ENCODE measurements at regions not wholly inside any gene's neighbourhood (a gene's known extent, or its start where the extent isn't known, plus 50 kb on each side); places are given as distances from the start of the nearest gene placed in this dataset.

DNA sequence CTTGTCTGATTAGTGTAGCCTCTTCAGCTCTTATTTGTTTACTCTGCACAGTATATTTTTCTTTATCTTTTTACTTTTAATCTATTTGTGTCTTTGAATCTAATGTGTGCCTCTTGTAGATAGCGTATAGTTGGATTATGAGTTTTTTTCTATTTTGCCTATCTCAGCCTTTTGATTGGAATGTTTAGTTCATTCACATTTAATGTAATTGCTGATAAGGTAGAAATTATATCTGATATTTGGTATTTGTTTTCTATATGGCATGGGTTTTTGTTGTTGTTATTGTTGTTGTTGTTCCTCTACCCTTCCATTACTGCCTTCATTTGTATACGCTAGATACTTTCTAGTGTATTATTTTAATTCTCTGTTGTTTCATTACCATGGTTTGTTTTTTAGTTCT lies 131.7 kb upstream of the GRIK3 start:
- no peaks in the 10 kb centered on the region for H3K27me3 ChIP-seq (replicated peaks; ENCODE audit: control insufficient read depth, insufficient read depth, low read length)
- Mint-ChIP-seq H3K27me3 (ENCODE audit: insufficient read depth, unreplicated experiment) (peaks cover 15% of the 10 kb centered on the region), H3K4me3 (ENCODE audit: unreplicated experiment) (no peak overlapping the region), H3K9me3 (ENCODE audit: unreplicated experiment) (no peaks in the 10 kb centered on the region), H3K36me3 (ENCODE audit: insufficient read depth, unreplicated experiment) (peaks cover 4% of the 10 kb centered on the region), H3K4me1 (ENCODE audit: low read depth, unreplicated experiment) (no peaks in the 10 kb centered on the region), H3K27ac (ENCODE audit: unreplicated experiment) (no peak overlapping the region)
- BruUV-seq (replicated peaks): no TSS peak
- no peaks in the 10 kb centered on the region for H3K4me1 ChIP-seq
- no peaks in the 10 kb centered on the region for H3K36me3 ChIP-seq (ENCODE audit: control insufficient read depth, insufficient read depth, low read length)
- no peak for DNase-seq
- H3K4me3 ChIP-seq (ENCODE audit: low read depth, low read length): no peak overlapping the region
- H3K9me3 ChIP-seq: no peaks in the 10 kb centered on the region
- TF ChIP-seq, protein P1, sequence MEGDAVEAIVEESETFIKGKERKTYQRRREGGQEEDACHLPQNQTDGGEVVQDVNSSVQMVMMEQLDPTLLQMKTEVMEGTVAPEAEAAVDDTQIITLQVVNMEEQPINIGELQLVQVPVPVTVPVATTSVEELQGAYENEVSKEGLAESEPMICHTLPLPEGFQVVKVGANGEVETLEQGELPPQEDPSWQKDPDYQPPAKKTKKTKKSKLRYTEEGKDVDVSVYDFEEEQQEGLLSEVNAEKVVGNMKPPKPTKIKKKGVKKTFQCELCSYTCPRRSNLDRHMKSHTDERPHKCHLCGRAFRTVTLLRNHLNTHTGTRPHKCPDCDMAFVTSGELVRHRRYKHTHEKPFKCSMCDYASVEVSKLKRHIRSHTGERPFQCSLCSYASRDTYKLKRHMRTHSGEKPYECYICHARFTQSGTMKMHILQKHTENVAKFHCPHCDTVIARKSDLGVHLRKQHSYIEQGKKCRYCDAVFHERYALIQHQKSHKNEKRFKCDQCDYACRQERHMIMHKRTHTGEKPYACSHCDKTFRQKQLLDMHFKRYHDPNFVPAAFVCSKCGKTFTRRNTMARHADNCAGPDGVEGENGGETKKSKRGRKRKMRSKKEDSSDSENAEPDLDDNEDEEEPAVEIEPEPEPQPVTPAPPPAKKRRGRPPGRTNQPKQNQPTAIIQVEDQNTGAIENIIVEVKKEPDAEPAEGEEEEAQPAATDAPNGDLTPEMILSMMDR (IDR thresholded peaks at IDR 0.05; ENCODE audit: insufficient read depth in 1 of 2, low read depth in 1 of 2, low read length in 1 of 2, severe bottlenecking in 1 of 2, unreplicated experiment in 1 of 2): no peak
- ChIA-PET CTCF (no interaction called here), POLR2A (no interaction called here)
- intact Hi-C loops (cut with micrococcal nuclease; ENCODE audit: unreplicated experiment): no loop called here

DNA sequence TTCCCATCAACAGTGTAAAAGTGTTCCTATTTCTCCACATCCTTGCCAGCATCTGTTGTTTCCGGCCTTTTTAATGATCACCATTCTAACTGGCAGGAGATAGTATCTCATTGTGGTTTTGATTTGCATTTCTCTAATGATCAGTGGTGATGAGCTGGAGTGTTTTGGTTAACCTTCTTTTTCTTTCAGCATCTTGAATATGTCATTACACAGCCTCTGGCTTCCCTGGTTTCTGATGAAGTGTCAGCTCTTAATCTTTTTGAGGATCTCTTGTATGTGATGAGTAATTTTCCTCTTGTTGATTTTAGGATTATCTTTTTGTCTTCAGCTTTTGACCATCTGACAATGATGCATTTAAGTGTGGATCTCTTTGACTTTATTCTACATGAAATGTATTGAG lies 133.2 kb upstream of the GRIK3 start:
- Mint-ChIP-seq H3K27me3 (ENCODE audit: insufficient read depth, unreplicated experiment) (peaks cover 15% of the 10 kb centered on the region), H3K27ac (ENCODE audit: unreplicated experiment) (no peak overlapping the region), H3K36me3 (ENCODE audit: insufficient read depth, unreplicated experiment) (peaks cover 4% of the 10 kb centered on the region), H3K4me3 (ENCODE audit: unreplicated experiment) (no peak overlapping the region), H3K9me3 (ENCODE audit: unreplicated experiment) (no peaks in the 10 kb centered on the region), H3K4me1 (ENCODE audit: low read depth, unreplicated experiment) (no peaks in the 10 kb centered on the region)
- TF ChIP-seq, protein P1 (IDR thresholded peaks at IDR 0.05; ENCODE audit: insufficient read depth in 1 of 2, low read depth in 1 of 2, low read length in 1 of 2, severe bottlenecking in 1 of 2, unreplicated experiment in 1 of 2): no peak
- Histone ChIP-seq H3K4me3 (ENCODE audit: low read depth, low read length) (no peak overlapping the region), H3K27me3 (replicated peaks; ENCODE audit: control insufficient read depth, insufficient read depth, low read length) (no peaks in the 10 kb centered on the region), H3K36me3 (ENCODE audit: control insufficient read depth, insufficient read depth, low read length) (no peaks in the 10 kb centered on the region), H3K4me1 (no peaks in the 10 kb centered on the region), H3K9me3 (no peaks in the 10 kb centered on the region)
- DNase-seq: no peak
- intact Hi-C loops (cut with micrococcal nuclease; ENCODE audit: unreplicated experiment): no loop called here
- POLR2A ChIA-PET: no interaction called here
- CTCF ChIA-PET: no interaction called here
- BruUV-seq (replicated peaks): no TSS peak

DNA sequence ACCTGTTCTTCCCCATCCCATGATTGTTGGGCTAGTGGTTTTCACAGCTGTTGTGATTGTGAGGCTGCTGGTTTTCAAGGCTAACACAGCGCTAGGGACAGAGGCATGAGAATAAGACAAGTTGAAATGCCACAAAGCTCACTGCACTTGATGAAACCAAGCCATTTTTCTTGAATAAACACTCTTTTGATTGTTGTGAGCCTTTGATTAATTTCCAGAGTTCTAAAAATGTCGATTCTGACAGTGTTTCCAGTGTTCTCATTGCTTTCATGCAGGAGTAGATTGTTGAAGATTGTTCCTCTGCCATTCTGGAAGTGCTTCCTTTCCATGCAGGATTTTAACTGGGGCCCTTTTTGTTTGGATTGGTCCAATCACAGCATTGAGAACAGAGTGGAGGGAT lies 134.9 kb upstream of the GRIK3 start:
- H3K4me3 Mint-ChIP-seq (ENCODE audit: unreplicated experiment): no peak overlapping the region
- Histone ChIP-seq H3K4me1 (no peaks in the 10 kb centered on the region), H3K4me3 (ENCODE audit: low read depth, low read length) (no peak overlapping the region), H3K9me3 (no peaks in the 10 kb centered on the region), H3K36me3 (ENCODE audit: control insufficient read depth, insufficient read depth, low read length) (no peaks in the 10 kb centered on the region), H3K27me3 (replicated peaks; ENCODE audit: control insufficient read depth, insufficient read depth, low read length) (no peaks in the 10 kb centered on the region)
- H3K4me1 Mint-ChIP-seq (ENCODE audit: low read depth, unreplicated experiment): no peaks in the 10 kb centered on the region
- H3K27me3 Mint-ChIP-seq (ENCODE audit: insufficient read depth, unreplicated experiment): peaks cover 19% of the 10 kb centered on the region
- intact Hi-C loops (cut with micrococcal nuclease; ENCODE audit: unreplicated experiment): no loop called here
- ChIA-PET CTCF (no interaction called here), POLR2A (no interaction called here)
- TF ChIP-seq, protein P1 (IDR thresholded peaks at IDR 0.05; ENCODE audit: insufficient read depth in 1 of 2, low read depth in 1 of 2, low read length in 1 of 2, severe bottlenecking in 1 of 2, unreplicated experiment in 1 of 2): no peak
- BruUV-seq (replicated peaks): no TSS peak
- H3K9me3 Mint-ChIP-seq (ENCODE audit: unreplicated experiment): no peaks in the 10 kb centered on the region
- DNase-seq: no peak
- peaks cover 4% of the 10 kb centered on the region for H3K36me3 Mint-ChIP-seq (ENCODE audit: insufficient read depth, unreplicated experiment)
- no peak overlapping the region for H3K27ac Mint-ChIP-seq (ENCODE audit: unreplicated experiment)

All from Caco-2 (cell line).